Body of pancreas (tissue), 4 donors: ENCODE measurements at regions not wholly inside any gene's neighbourhood (a gene's known extent, or its start where the extent isn't known, plus 50 kb on each side); places are given as distances from the start of the nearest gene placed in this dataset.

Experiments
- ATAC-seq: fragments of 150-250 bp; one replicate; pipeline ENCODE4 v1.9.1; 2016
- DNase-seq, 4 donors: peaks; one replicate each; pipeline ENCODE4 v3.0.0-alpha.2; 2019
- H3K27ac ChIP-seq, 4 donors: fragments of 200-600 bp; sonication (generic); 1 replicate in 3 of 4; 2 replicates in 1 of 4; pipeline versions ENCODE4 v1.5.1 to v1.6.1; 2016 to 2019; ENCODE audit warnings: mild to moderate bottlenecking in 1 of 4, mixed read lengths in 1 of 4, moderate library complexity in 1 of 4
- H3K27me3 ChIP-seq, 2 donors: fragments of 200-600 bp; sonication (generic); one replicate each; pipeline ENCODE4 v1.6.0; 2016; ENCODE audit warnings: mild to moderate bottlenecking in 1 of 2
- H3K36me3 ChIP-seq, 2 donors: fragments of 200-600 bp; sonication (generic); replicated peaks in 1 of 2; 2 replicates each; pipeline ENCODE4 v1.5.1; 2016; ENCODE audit warnings: low read depth in 2 of 2; ENCODE audit not compliant: insufficient read depth in 1 of 2
- H3K4me1 ChIP-seq: fragments of 200-600 bp; sonication (generic); one replicate; pipeline ENCODE4 v1.6.0; 2016
- H3K4me3 ChIP-seq, 2 donors: fragments of 200-600 bp; sonication (generic); 1 replicate in 1 of 2; 2 replicates in 1 of 2; pipeline ENCODE4 v1.5.1; 2016 to 2019
- H3K9me3 ChIP-seq, 3 donors: fragments of 200-600 bp; sonication (generic); 1 replicate in 2 of 3; 2 replicates in 1 of 3; pipeline ENCODE4 v1.5.1; 2016
- POLR2A ChIP-seq, 3 donors: fragments of 450-650 bp; IDR thresholded peaks; one replicate each; pipeline ENCODE4 v1.6.1; 2016; ENCODE audit warnings: antibody characterized with exemption in 3 of 3, mild to moderate bottlenecking in 2 of 3
- WGBS, 2 donors: methylation state at CpG; one replicate each; pipeline ENCODE4 v1.1.5; 2017; 5-methylcytosine and 5-hydroxymethylcytosine counted together
- intact Hi-C: fragments of 100-400 bp; cut with DNase I; formaldehyde crosslinking; loops from one replicate; pipeline ENCODE4 v1.15.1; 2023
- TF ChIP-seq, protein P1 (sequence below), 7 experiments: fragments of 450-650 bp in 4 of 7; fragments of 200-600 bp in 3 of 7; sonication (generic) in 3 of 7; IDR thresholded peaks; one replicate each; pipeline ENCODE4 v1.5.1; 2016 to 2019; ENCODE audit warnings: antibody characterized with exemption in 7 of 7

DNA sequence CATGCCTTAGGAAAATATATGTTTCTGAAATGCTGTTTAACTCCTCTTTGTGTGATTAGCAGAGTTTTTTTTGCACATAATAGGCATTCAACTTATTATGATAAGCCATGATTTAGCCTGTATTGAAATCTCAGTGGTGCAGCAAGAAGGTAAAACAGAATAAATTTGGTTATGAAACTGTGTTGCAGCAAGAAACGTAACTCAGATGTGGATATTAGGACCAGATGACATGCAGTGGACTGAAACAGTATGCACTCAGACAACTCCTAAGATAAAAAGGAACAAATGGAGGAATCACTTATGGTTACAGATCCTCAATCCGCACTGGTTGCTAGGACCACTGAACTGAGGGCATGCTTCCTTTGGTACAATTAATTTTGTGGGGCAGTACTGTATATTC lies 254.2 kb upstream of the HSF2 start:
- Histone ChIP-seq H3K36me3 (no peaks in the 10 kb centered on the region), H3K4me3 (no peak overlapping the region), H3K9me3 (no peaks in the 10 kb centered on the region), H3K4me1 (no peaks in the 10 kb centered on the region), H3K27ac (no peak overlapping the region), H3K27me3 (no peaks in the 10 kb centered on the region)
- ATAC-seq (no peak), DNase-seq (no peak)
- TF ChIP-seq, protein P1, sequence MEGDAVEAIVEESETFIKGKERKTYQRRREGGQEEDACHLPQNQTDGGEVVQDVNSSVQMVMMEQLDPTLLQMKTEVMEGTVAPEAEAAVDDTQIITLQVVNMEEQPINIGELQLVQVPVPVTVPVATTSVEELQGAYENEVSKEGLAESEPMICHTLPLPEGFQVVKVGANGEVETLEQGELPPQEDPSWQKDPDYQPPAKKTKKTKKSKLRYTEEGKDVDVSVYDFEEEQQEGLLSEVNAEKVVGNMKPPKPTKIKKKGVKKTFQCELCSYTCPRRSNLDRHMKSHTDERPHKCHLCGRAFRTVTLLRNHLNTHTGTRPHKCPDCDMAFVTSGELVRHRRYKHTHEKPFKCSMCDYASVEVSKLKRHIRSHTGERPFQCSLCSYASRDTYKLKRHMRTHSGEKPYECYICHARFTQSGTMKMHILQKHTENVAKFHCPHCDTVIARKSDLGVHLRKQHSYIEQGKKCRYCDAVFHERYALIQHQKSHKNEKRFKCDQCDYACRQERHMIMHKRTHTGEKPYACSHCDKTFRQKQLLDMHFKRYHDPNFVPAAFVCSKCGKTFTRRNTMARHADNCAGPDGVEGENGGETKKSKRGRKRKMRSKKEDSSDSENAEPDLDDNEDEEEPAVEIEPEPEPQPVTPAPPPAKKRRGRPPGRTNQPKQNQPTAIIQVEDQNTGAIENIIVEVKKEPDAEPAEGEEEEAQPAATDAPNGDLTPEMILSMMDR (IDR thresholded peaks at IDR 0.05), result no peak
- TF ChIP-seq POLR2A (IDR thresholded peaks at IDR 0.05), result no peak
- intact Hi-C loops, result no loop called here
- 89 to 92% methylated on average over 2 of the region's 2 CpGs for WGBS, 2 donors

DNA sequence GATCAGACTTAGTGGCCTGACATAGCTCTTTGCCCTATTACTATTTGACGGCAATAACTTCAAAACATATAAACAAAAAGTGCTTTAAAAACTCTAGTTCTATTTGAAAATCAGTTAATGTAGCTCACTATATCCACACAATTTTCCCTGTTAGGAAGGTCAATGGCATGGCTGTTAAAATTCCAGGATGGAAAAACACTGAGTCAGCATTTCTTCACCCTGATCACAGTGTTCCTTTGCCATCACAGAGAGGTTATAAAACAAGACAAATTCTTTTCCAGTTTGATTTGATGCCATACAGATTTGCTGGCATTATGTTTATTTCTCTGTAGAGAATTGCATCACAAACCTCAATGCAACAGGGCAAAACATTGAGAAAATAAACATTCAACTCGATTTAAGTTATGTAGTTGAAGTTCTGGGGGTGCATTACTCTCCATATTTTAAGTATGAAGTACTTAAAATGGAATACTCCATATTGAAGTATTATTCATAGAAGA lies 253.7 kb upstream of the HSF2 start:
- intact Hi-C loops, result no loop called here

DNA sequence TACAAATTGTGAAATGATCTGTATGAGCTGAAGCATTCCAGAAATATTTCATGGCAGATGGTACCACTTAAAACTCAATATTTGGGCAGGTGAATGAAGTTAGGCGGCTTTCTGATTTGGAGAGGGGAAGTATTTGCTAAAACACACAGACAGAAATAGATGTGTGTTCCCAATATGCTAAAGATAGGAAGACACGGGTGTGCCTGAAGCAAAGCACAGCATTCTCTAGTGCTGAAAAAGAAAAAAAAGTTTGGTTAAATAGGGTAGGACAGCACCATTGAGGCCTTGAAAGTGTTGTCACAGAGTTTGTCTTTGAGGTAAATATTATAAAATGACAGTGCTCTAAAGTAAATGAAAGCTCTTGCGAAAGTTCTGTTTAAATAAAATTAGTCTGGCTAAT lies 252.2 kb upstream of the HSF2 start:
- TF ChIP-seq, protein P1 (IDR thresholded peaks at IDR 0.05), result no peak
- no peak for TF ChIP-seq POLR2A (IDR thresholded peaks at IDR 0.05)
- H3K36me3 ChIP-seq, result no peaks in the 10 kb centered on the region
- no peak for DNase-seq
- WGBS, 2 donors, result 73 to 81% methylated on average over 3 of the region's 3 CpGs
- H3K9me3 ChIP-seq, result no peaks in the 10 kb centered on the region
- H3K27ac ChIP-seq, result no peak overlapping the region
- no peak for ATAC-seq
- intact Hi-C loops, result no loop called here
- H3K4me3 ChIP-seq, result no peak overlapping the region
- no peaks in the 10 kb centered on the region for H3K27me3 ChIP-seq
- no peaks in the 10 kb centered on the region for H3K4me1 ChIP-seq

More for the DNA sequence above, 253.7 kb upstream of the HSF2 start:
- Histone ChIP-seq H3K4me3 (no peak overlapping the region), H3K9me3 (no peaks in the 10 kb centered on the region), H3K27ac (no peak overlapping the region), H3K27me3 (no peaks in the 10 kb centered on the region), H3K4me1 (no peaks in the 10 kb centered on the region), H3K36me3 (no peaks in the 10 kb centered on the region)
- no peak for DNase-seq
- TF ChIP-seq, protein P1 (IDR thresholded peaks at IDR 0.05), result no peak
- no peak for TF ChIP-seq POLR2A (IDR thresholded peaks at IDR 0.05)
- ATAC-seq, result no peak
- 72 to 92% methylated on average over 2 of the region's 2 CpGs for WGBS, 2 donors

DNA sequence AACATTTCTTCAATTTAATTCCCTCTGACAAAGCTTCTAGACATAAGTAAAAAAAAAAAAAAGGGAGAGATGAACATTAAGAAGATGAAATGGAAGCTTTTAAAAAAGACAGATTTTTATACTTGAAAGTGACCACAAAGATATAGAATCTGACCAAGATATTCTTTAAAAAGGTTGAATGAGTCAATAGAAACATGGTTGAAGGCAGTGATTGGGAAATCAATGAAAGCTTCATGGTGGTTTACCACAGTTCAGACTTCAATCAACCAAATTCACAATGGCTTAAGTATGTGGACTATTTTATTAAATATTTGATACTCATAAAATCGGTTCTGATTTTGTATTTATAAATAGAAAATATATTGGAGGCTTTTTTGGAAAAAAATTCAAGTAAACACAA lies 248.4 kb upstream of the HSF2 start:
- DNase-seq (no peak), ATAC-seq (no peak)
- no peaks in the 10 kb centered on the region for H3K36me3 ChIP-seq
- no peaks in the 10 kb centered on the region for H3K4me1 ChIP-seq
- H3K4me3 ChIP-seq, result no peak overlapping the region
- intact Hi-C loops, result no loop called here
- no peaks in the 10 kb centered on the region for H3K9me3 ChIP-seq
- H3K27ac ChIP-seq, result no peak overlapping the region
- TF ChIP-seq POLR2A (IDR thresholded peaks at IDR 0.05), result no peak
- TF ChIP-seq, protein P1 (IDR thresholded peaks at IDR 0.05), result no peak
- 32 to 37% methylated on average over 1 of the region's 1 CpG for WGBS, 2 donors
- no peaks in the 10 kb centered on the region for H3K27me3 ChIP-seq

DNA sequence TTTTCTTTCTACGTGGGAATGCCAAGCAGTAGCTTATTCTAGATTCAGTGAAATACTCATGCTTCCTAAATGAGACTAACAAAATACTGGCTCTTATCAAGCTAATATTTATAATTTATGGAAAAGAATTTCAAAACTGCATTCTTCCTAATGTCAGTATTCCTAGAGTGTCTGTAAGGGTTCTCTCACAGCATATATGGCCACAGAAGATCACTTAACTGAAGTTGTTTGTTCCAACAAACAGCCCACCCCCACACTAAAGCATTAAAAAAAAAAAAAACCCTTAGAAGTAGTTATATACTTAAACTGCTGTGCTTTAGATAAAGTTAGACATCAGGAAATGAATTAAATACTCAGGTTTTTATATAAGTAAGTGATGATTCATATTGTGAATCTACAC lies 247.7 kb upstream of the HSF2 start:
- ATAC-seq (no peak), DNase-seq (no peak)
- Histone ChIP-seq H3K9me3 (no peaks in the 10 kb centered on the region), H3K4me3 (no peak overlapping the region), H3K27ac (no peak overlapping the region), H3K4me1 (no peaks in the 10 kb centered on the region), H3K36me3 (no peaks in the 10 kb centered on the region), H3K27me3 (no peaks in the 10 kb centered on the region)
- intact Hi-C loops, result no loop called here
- 82 to 89% methylated on average over 1 of the region's 1 CpG for WGBS, 2 donors
- TF ChIP-seq POLR2A (IDR thresholded peaks at IDR 0.05), result no peak
- TF ChIP-seq, protein P1 (IDR thresholded peaks at IDR 0.05), result no peak
